ENCODE measurements at regions not wholly inside any gene's neighbourhood (a gene's known extent, or its start where the extent isn't known, plus 50 kb on each side); places are given as distances from the start of the nearest gene placed in this dataset.

DNA sequence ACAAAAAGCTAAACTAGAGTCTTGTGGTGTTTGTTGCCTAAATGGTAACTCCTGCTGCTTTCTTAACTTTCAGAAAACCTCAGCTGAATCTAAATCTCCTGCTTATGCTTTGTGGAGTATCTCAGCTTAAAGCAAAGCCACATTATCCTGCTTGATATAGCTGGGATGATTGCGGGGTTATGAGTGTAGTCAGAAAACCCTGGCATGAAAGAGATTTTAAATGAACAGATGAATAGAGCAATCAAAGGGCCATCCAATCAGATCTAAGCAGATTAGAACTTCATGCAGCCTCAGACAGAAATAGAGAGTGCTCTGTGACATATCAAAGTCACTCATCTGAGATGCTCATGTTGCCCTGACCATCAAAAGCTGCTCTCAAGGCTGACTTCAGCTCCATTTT, 305.5 kb downstream of the DMRT2 start:
- H3K4me3 ChIP-seq (ENCODE audit: insufficient read depth, low read length, poor library complexity, severe bottlenecking) = no peak overlapping the region
- H3K36me3 ChIP-seq (ENCODE audit: low read length) = no peaks in the 10 kb centered on the region
- no peaks in the 10 kb centered on the region for H3F3A ChIP-seq (ENCODE audit: insufficient read depth)
- H3K4me2 ChIP-seq (ENCODE audit: low read depth, low read length, poor library complexity, severe bottlenecking) = no peak overlapping the region
- 0 out of 2 replicates have a peak, but pooled peaks cover 3% of the 10 kb centered on the region for H3K27me3 ChIP-seq (ENCODE audit: low read length)
- H3K9ac ChIP-seq (ENCODE audit: low read length) = no peak overlapping the region
- TF ChIP-seq, protein P1, sequence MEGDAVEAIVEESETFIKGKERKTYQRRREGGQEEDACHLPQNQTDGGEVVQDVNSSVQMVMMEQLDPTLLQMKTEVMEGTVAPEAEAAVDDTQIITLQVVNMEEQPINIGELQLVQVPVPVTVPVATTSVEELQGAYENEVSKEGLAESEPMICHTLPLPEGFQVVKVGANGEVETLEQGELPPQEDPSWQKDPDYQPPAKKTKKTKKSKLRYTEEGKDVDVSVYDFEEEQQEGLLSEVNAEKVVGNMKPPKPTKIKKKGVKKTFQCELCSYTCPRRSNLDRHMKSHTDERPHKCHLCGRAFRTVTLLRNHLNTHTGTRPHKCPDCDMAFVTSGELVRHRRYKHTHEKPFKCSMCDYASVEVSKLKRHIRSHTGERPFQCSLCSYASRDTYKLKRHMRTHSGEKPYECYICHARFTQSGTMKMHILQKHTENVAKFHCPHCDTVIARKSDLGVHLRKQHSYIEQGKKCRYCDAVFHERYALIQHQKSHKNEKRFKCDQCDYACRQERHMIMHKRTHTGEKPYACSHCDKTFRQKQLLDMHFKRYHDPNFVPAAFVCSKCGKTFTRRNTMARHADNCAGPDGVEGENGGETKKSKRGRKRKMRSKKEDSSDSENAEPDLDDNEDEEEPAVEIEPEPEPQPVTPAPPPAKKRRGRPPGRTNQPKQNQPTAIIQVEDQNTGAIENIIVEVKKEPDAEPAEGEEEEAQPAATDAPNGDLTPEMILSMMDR (IDR thresholded peaks at IDR 0.05; ENCODE audit: insufficient read depth, low read length, poor library complexity, severe bottlenecking) = no peak
- no peak for TF ChIP-seq EZH2phosphoT487 (conservative IDR thresholded peaks at IDR 0.05; ENCODE audit: low read length)
- no peaks in the 10 kb centered on the region for H3K9me3 ChIP-seq (ENCODE audit: insufficient read depth, low read length)
- H3K27ac ChIP-seq (ENCODE audit: low read depth, low read length) = no peak overlapping the region
- H3K9me2 ChIP-seq (replicated peaks; ENCODE audit: insufficient read depth, low read length) = no peaks in the 10 kb centered on the region
- no peaks in the 10 kb centered on the region for H4K20me1 ChIP-seq (ENCODE audit: low read depth, low read length)
- H3K79me2 ChIP-seq (ENCODE audit: insufficient read depth, low read length) = no peaks in the 10 kb centered on the region
- H2AFZ ChIP-seq (ENCODE audit: low read depth, low read length, severe bottlenecking) = no peak overlapping the region

GRCh38 chr9:1362845-1363244, 312.7 kb downstream of the DMRT2 start:
- Histone ChIP-seq H3K9me3 (ENCODE audit: insufficient read depth, low read length) (no peaks in the 10 kb centered on the region), H3K79me2 (ENCODE audit: insufficient read depth, low read length) (no peaks in the 10 kb centered on the region), H4K20me1 (ENCODE audit: low read depth, low read length) (no peaks in the 10 kb centered on the region), H3K36me3 (ENCODE audit: low read length) (no peaks in the 10 kb centered on the region), H3K27ac (ENCODE audit: low read depth, low read length) (no peak overlapping the region), H3K9me2 (replicated peaks; ENCODE audit: insufficient read depth, low read length) (no peaks in the 10 kb centered on the region), H3K9ac (ENCODE audit: low read length) (no peak overlapping the region), H3K4me2 (ENCODE audit: low read depth, low read length, poor library complexity, severe bottlenecking) (no peak overlapping the region), H3F3A (ENCODE audit: insufficient read depth) (no peaks in the 10 kb centered on the region), H2AFZ (ENCODE audit: low read depth, low read length, severe bottlenecking) (no peak overlapping the region), H3K4me3 (ENCODE audit: insufficient read depth, low read length, poor library complexity, severe bottlenecking) (no peak overlapping the region), H3K27me3 (ENCODE audit: low read length) (no peaks in the 10 kb centered on the region)
- no peak for TF ChIP-seq EZH2phosphoT487 (conservative IDR thresholded peaks at IDR 0.05; ENCODE audit: low read length)
- TF ChIP-seq, protein P1 (IDR thresholded peaks at IDR 0.05; ENCODE audit: insufficient read depth, low read length, poor library complexity, severe bottlenecking) = no peak

DNA sequence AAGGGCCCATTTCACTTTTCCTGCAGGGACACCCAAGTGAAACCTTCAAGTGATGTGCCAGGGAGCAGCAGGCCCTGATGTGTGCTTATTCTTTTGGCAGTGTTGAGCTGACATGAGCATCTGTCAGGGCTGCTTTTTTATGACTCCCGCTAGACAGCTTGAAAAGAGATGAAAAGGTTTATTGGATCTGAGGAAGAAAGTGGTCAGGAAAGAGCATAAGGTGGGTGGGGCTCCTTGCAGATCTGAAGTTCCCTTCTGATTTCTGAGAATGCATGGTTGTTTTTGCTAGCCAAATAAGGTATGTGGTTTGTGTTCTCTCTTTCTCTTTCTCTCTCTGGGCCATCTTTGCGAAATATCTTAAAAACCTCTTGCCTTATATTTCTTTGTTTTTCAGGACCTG, 316.1 kb downstream of the DMRT2 start:
- no peaks in the 10 kb centered on the region for H3K9me3 ChIP-seq (ENCODE audit: insufficient read depth, low read length)
- no peak overlapping the region for H3K9ac ChIP-seq (ENCODE audit: low read length)
- H3F3A ChIP-seq (ENCODE audit: insufficient read depth) = no peaks in the 10 kb centered on the region
- H3K79me2 ChIP-seq (ENCODE audit: insufficient read depth, low read length) = no peaks in the 10 kb centered on the region
- no peak overlapping the region for H3K4me2 ChIP-seq (ENCODE audit: low read depth, low read length, poor library complexity, severe bottlenecking)
- no peaks in the 10 kb centered on the region for H4K20me1 ChIP-seq (ENCODE audit: low read depth, low read length)
- no peak overlapping the region for H3K27ac ChIP-seq (ENCODE audit: low read depth, low read length)
- H3K36me3 ChIP-seq (ENCODE audit: low read length) = no peaks in the 10 kb centered on the region
- H3K4me3 ChIP-seq (ENCODE audit: insufficient read depth, low read length, poor library complexity, severe bottlenecking) = no peak overlapping the region
- no peaks in the 10 kb centered on the region for H3K9me2 ChIP-seq (replicated peaks; ENCODE audit: insufficient read depth, low read length)
- no peak for TF ChIP-seq EZH2phosphoT487 (conservative IDR thresholded peaks at IDR 0.05; ENCODE audit: low read length)
- TF ChIP-seq, protein P1 (IDR thresholded peaks at IDR 0.05; ENCODE audit: insufficient read depth, low read length, poor library complexity, severe bottlenecking) = no peak
- no peaks in the 10 kb centered on the region for H3K27me3 ChIP-seq (ENCODE audit: low read length)
- H2AFZ ChIP-seq (ENCODE audit: low read depth, low read length, severe bottlenecking) = no peak overlapping the region
